Neural cell (in vitro differentiated cells): ENCODE measurements at regions not wholly inside any gene's neighbourhood (a gene's known extent, or its start where the extent isn't known, plus 50 kb on each side); places are given as distances from the start of the nearest gene placed in this dataset.

Experiments used
- H2AFZ ChIP-seq: fragments of 200-600, 300-800 bp; sonication (generic), shearing (Covaris generic); 2 replicates; pipeline ENCODE4 v1.6.0; 2014; ENCODE audit warnings: low read depth, mild to moderate bottlenecking, antibody characterized with exemption, low read length, moderate library complexity
- H3F3A ChIP-seq: fragments of 200-600 bp; shearing (Covaris generic); 2 replicates; pipeline ENCODE4 v1.6.1; 2016; ENCODE audit warnings: mild to moderate bottlenecking, moderate library complexity, mixed read lengths, antibody characterized with exemption, low read length; ENCODE audit not compliant: insufficient read depth, poor library complexity, severe bottlenecking
- H3K27ac ChIP-seq: fragments of 200-600, 300-800 bp; sonication (generic), shearing (Covaris generic); 2 replicates; pipeline ENCODE4 v1.5.1; 2014; ENCODE audit warnings: mild to moderate bottlenecking, low read length, moderate library complexity
- H3K27me3 ChIP-seq: fragments of 300-800, 200-600 bp; sonication (generic), shearing (Covaris generic); 2 replicates; pipeline ENCODE4 v1.6.0; 2014; ENCODE audit warnings: mild to moderate bottlenecking, low read depth, low read length, moderate library complexity; ENCODE audit not compliant: insufficient read depth
- H3K36me3 ChIP-seq: fragments of 300-800, 200-600 bp; sonication (generic), shearing (Covaris generic); 2 replicates; pipeline ENCODE4 v1.5.1; 2014; ENCODE audit warnings: mild to moderate bottlenecking, antibody characterized with exemption, low read length, moderate library complexity; ENCODE audit not compliant: insufficient read depth
- H3K4me2 ChIP-seq: fragments of 300-800, 200-600 bp; sonication (generic), shearing (Covaris generic); 2 replicates; pipeline ENCODE4 v1.6.0; 2014; ENCODE audit warnings: mild to moderate bottlenecking, low read length
- H3K4me3 ChIP-seq: fragments of 300-800, 200-600 bp; sonication (generic), shearing (Covaris generic); 2 replicates; pipeline ENCODE4 v1.5.1; 2014; ENCODE audit warnings: mild to moderate bottlenecking, low read length, moderate library complexity
- H3K79me2 ChIP-seq: fragments of 200-600 bp; shearing (Covaris generic); replicated peaks from 2 replicates; pipeline ENCODE4 v1.6.0; 2014; ENCODE audit warnings: mild to moderate bottlenecking, low read length, moderate library complexity; ENCODE audit not compliant: insufficient read depth
- H3K9ac ChIP-seq: fragments of 300-800, 200-600 bp; sonication (generic), shearing (Covaris generic); 2 replicates; pipeline ENCODE4 v1.6.1; 2016; ENCODE audit warnings: mild to moderate bottlenecking, low read length, mixed read lengths
- H3K9me2 ChIP-seq: fragments of 200-600 bp; shearing (Covaris generic); 2 replicates; pipeline ENCODE4 v1.6.1; 2016; ENCODE audit warnings: mild to moderate bottlenecking, low read length, mixed read lengths; ENCODE audit not compliant: insufficient read depth
- H3K9me3 ChIP-seq: fragments of 200-600, 300-800 bp; sonication (generic), shearing (Covaris generic); 2 replicates; pipeline ENCODE4 v1.6.1; 2016; ENCODE audit warnings: mild to moderate bottlenecking, mixed run types, low read length, moderate library complexity, mixed read lengths
- H4K20me1 ChIP-seq: fragments of 200-600 bp; shearing (Covaris generic); 2 replicates; pipeline ENCODE4 v1.6.1; 2016; ENCODE audit warnings: mild to moderate bottlenecking, mixed run types; ENCODE audit not compliant: insufficient read depth
- CTCF ChIP-seq: fragments of 450-650 bp; IDR thresholded peaks from 2 replicates; pipeline ENCODE4 v1.5.1; 2014; ENCODE audit warnings: antibody characterized with exemption, mild to moderate bottlenecking, moderate library complexity; ENCODE audit not compliant: poor library complexity, severe bottlenecking
- EP300 ChIP-seq: fragments of 450-650 bp; conservative IDR thresholded peaks from 2 replicates; pipeline ENCODE4 v1.6.1; 2014; ENCODE audit warnings: antibody characterized with exemption, mild to moderate bottlenecking, moderate library complexity; ENCODE audit not compliant: poor library complexity, severe bottlenecking
- EZH2 ChIP-seq: fragments of 200-600, 300-800 bp; shearing (Covaris generic), sonication (generic); IDR thresholded peaks from 2 replicates; pipeline ENCODE4 v1.6.1; 2014; ENCODE audit warnings: antibody characterized with exemption, low read length, borderline replicate concordance, mild to moderate bottlenecking; ENCODE audit not compliant: insufficient read depth, poor library complexity, severe bottlenecking
- MXI1 ChIP-seq: fragments of 450-650 bp; conservative IDR thresholded peaks from 2 replicates; pipeline ENCODE4 v1.6.1; 2014; ENCODE audit warnings: antibody characterized with exemption, mild to moderate bottlenecking; ENCODE audit not compliant: poor library complexity, severe bottlenecking
- POLR2AphosphoS5 ChIP-seq: IDR thresholded peaks from 2 replicates; pipeline ENCODE4 v1.6.1; 2012
- RAD21 ChIP-seq: fragments of 450-650 bp; conservative IDR thresholded peaks from 2 replicates; pipeline ENCODE4 v1.6.1; 2014; ENCODE audit warnings: antibody characterized with exemption, mild to moderate bottlenecking, moderate library complexity
- REST ChIP-seq: IDR thresholded peaks from 2 replicates; pipeline ENCODE4 v1.6.1; 2012; ENCODE audit warnings: borderline replicate concordance
- SMC3 ChIP-seq: fragments of 450-650 bp; conservative IDR thresholded peaks from 2 replicates; pipeline ENCODE4 v1.6.1; 2014; ENCODE audit warnings: antibody characterized with exemption, mild to moderate bottlenecking, moderate library complexity; ENCODE audit not compliant: poor library complexity
- TAF1 ChIP-seq: IDR thresholded peaks from 2 replicates; pipeline ENCODE4 v1.6.1; 2012; ENCODE audit warnings: low read depth

DNA sequence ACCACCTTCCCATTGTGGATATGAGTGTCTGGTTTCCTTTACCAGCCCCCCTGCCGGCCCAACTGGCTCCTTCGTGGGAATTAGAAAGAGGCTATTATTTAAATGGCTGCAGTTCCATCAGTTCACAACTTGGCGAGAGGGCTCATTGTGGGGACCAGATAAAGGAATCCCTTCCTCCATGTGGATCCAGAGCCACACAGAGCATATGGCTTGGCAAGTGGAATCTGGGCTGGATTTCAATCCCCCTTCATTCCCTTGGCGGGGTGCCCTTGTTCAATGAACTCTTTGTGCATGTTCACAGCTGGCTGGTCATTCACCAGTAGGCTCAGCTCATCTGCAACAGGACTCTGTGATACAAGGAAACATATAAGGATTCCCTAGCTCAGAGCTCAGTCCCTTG, 140.6 kb downstream of the OPN5 start:
- H3K27ac ChIP-seq: no peak overlapping the region
- no peak overlapping the region for H3K4me2 ChIP-seq
- no peaks in the 10 kb centered on the region for H4K20me1 ChIP-seq
- H3F3A ChIP-seq: no peaks in the 10 kb centered on the region
- no peak overlapping the region for H3K9ac ChIP-seq
- H3K36me3 ChIP-seq: no peaks in the 10 kb centered on the region
- no peaks in the 10 kb centered on the region for H3K9me2 ChIP-seq
- H3K27me3 ChIP-seq: no peaks in the 10 kb centered on the region
- H3K79me2 ChIP-seq: no peaks in the 10 kb centered on the region
- H2AFZ ChIP-seq: no peak overlapping the region
- H3K9me3 ChIP-seq: no peaks in the 10 kb centered on the region
- H3K4me3 ChIP-seq: no peak overlapping the region
- TF ChIP-seq EP300 (no peak), REST (no peak), SMC3 (no peak), TAF1 (no peak), CTCF (no peak), MXI1 (no peak), EZH2 (no peak), POLR2AphosphoS5 (no peak), RAD21 (no peak)

DNA sequence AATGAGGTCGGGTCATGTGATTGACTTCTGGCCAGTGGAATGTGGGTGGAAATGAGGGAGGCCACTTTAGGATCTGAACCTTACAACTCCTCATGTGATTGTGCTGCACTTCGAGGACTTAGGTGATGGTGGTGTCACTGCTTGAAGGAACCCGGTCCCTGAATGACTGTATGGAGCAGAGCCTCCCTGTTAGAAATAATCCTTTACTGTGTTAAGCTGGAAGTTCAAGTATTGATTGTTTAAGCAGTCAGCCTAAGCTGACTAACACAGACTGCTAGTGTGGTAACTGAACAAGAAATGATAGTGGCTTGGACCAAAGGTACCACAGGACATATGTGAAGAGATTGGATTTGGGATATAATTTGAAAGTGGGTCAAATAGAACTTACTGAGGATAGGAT, 138.0 kb downstream of the OPN5 start:
- Histone ChIP-seq H3K9ac (no peak overlapping the region), H4K20me1 (no peaks in the 10 kb centered on the region), H3K27me3 (no peaks in the 10 kb centered on the region), H3K9me3 (no peaks in the 10 kb centered on the region), H3K79me2 (no peaks in the 10 kb centered on the region), H3K9me2 (no peaks in the 10 kb centered on the region), H3K36me3 (no peaks in the 10 kb centered on the region), H3K27ac (no peak overlapping the region), H3F3A (no peaks in the 10 kb centered on the region), H3K4me3 (no peak overlapping the region), H2AFZ (no peak overlapping the region), H3K4me2 (no peak overlapping the region)
- no peak for TF ChIP-seq REST
- TF ChIP-seq TAF1: no peak
- TF ChIP-seq EZH2: no peak
- TF ChIP-seq EP300: no peak
- no peak for TF ChIP-seq SMC3
- no peak for TF ChIP-seq RAD21
- no peak for TF ChIP-seq CTCF
- no peak for TF ChIP-seq MXI1
- TF ChIP-seq POLR2AphosphoS5: no peak
